NCI-H2081 treated with DMSO at 0.1 percent for 48 hours (cell line): ENCODE measurements at regions not wholly inside any gene's neighbourhood (a gene's known extent, or its start where the extent isn't known, plus 50 kb on each side); places are given as distances from the start of the nearest gene placed in this dataset.

Source experiments
- DNase-seq: peaks from one replicate; lab custom pipeline; 2025; lab: John Stamatoyannopoulos, UW

DNA sequence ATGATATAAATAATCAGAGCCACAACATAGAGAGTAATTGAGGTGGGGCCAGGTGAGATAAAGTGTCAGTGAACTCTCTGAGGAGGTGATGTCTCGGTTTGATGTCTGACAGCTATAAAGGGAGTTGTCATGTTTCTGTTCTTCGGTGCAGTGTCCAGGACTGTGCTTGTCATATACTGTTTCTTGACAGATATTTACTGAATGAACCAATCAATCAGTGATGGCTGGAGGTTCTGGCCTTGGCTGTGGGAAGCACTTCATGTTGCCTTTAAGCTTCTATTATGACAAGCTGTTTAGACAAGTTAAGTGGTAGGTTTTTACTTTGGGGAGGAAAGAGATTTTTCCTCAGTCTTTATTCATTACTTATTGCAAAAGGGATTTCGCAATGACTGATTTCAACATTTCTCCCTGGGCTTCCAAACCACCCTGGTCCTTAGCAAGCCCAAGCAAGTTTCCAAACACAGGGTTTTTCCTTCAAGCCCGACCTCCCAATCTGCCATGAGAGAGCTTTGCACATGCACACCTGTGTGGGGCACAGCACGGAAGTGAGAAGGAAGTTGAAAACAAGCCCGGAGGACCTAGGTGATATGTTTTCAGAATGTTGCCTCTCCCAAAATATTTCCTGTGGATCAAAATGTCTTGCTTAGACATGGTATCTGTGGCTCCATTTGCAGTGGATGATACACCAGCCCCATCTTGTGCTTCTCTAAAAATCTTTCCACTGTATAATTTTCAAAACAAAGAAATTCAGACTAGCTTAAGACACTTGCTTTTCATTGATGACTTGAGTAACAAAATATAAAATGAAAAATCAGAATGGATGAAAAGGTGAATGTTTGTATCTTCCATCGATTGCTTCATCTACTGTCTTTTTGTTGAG is 567.3 kb upstream of the BTBD3 start:
- DNase-seq, result no peak

DNA sequence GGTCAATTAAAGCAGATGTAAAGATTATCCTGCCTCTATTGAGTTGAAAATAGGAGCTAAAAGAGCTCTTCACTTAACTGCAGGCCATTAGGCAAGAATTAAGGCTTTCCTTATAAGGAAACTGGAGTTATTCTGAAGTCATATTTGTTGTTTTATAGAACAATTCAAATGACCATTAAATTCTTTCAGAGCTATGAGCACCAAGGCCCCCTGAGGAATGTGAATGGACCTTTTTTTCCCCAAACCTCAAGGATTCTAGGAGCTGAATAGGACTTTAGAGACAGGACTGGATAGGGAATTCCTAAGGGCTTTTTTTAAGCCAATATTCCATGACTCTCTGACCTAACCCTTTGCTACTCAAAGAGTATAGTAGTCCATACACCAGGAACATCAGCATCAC is 565.7 kb upstream of the BTBD3 start:
- DNase-seq, result no peak

DNA sequence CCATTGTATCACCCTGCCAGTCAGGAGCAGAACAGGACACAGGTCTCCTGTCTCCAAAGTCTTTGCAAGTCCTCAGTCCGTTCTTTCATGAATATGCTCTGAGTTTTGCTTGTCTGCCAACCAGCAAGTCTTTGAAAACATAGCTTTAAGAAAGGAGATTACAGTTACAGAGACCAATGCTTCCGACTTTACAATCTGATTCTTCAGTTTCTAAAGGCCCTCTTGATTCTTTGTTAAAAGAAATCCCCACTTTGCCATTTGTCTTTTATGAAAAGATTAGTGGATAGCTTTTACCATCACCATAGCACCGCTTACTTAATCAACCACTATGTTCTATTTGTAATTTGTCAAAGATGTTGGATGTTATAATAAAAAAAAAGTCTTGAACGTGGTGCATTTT is 562.8 kb upstream of the BTBD3 start:
- no peak for DNase-seq

DNA sequence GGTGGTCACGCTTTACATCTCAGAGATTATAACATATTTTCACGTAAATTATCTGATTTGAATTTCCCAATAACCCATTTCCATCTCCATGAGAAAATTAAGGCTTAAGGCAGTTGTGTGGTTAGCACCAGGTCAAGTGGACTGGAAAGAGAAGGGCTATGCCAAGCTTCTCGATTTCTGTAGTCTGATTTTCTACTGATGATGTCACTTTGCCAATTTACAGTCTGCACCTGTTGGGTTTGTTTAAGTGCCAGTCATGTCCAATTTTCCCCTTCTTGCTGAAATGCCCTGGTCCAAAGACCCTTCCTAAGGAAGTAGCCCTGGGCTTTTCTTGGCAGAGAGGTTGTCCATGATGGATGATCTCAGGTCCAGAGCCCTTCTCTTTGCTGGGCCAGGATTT is 562.3 kb upstream of the BTBD3 start:
- DNase-seq, result no peak

DNA sequence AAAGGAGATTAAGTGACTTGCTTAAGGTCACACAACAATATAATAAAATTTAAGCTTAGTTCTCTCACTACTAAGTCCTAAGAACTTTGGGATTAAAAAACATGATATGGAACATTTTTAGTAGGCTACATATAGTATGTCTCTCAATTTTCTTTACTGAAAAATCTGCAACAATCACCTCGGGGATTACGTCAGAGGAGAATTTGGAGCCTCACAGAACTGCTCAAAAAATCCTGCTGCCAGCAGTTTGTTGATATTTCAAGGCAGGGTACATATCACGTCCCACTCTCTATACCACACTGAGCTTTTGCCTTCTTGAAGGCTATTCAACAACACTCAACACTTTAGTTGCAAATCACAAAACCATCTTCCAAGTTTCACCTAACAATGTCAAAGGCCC is 561.6 kb upstream of the BTBD3 start:
- DNase-seq, result no peak

DNA sequence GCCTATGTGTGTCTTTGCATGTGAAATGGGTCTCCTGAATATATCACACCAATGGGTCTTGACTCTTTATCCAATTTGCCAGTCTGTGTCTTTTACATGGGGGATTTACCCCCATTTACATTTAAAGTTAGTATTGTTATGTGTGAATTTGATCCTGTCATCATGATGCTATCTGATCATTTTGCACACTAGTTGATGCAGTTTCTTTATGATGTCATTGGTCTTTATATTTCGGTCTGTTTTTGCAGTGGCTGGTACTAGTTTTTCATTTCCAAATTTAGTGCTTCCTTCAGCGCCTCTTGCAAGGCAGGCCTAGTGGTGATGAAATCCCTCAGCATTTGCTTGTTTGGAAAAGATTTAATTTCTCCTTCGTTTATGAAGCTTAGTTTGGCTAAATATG is 555.2 kb upstream of the BTBD3 start:
- no peak for DNase-seq

DNA sequence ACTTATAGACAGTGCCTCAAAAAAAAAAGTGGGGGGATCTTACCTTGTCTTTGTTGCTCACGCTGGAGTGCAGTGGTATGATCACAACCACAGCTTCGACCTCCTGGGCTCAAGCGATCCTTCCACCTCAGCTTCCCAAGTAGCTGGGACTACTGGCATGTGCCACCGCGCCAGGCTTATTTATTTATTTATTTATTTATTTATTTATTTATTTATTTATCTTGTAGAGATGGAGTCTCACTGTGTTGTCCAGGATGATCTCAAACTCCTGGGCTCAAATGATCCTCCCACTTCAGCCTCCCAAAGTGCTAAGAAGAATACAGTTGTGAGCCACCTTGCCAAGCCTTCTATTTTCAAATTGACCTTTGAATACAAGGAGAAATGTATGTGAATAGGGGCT is 553.0 kb upstream of the BTBD3 start:
- DNase-seq, result no peak

DNA sequence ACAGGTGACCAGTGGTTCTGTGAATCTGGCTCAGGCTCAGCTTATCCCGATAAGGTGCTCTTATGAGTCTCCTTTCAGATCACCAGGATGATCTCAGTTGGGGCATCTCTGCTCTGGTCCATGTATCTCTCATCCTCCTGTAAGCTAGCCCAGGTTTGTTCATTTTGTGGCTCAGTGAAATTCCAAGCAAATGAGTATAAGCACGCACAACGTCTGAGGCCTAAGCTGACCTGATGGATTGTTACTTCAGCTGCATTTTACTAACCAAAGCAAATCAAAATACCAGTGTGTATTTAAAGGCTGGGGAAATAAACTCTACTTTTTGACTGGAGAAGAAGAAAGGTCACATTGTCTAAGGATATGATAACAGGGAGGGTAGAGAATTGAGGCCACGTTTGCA is 551.0 kb upstream of the BTBD3 start:
- DNase-seq, result no peak

DNA sequence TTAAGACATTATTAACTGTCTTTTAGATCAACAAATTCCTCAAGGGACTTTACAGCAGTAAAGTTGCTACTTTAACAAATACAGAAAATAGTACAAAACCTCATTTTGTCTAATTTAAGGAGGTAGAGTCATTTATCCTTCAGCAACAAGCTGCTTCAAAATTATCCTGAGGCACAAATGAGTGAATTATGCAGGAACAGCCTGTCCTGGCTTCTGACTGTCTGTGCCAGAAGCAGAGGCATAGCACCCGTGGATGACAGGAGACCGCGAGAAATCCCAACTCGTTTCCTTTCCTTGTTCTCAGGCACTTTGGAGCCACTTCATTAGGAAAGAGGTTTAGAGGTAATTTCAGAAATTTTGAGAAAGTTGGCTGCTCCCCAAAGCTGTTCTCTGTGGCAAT is 549.2 kb upstream of the BTBD3 start:
- no peak for DNase-seq

DNA sequence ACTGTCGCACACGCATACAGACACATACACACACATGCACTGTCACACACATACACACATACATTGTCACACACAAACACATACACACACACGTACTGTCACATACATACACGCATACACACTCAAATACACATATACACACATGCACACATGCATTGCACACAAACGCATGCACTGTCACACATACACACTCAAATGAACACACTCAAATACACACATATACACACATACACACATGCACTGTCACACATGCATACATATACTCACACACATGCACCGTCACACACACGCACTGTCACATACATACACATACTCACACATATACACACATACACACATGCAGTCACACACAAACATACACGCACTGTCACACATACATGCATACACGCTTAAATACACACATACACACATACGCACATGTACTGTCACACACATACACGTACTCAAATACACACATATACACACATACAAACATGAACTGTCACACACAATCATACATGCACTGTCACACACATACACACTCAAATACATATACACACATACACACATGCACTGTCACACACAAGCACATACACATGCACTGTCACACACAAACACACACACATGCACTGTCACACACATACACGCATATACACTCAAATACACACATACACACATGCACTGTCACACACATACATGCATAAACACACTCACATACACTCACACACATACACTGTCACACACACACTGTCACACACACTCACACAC is 548.6 kb upstream of the BTBD3 start:
- no peak for DNase-seq

DNA sequence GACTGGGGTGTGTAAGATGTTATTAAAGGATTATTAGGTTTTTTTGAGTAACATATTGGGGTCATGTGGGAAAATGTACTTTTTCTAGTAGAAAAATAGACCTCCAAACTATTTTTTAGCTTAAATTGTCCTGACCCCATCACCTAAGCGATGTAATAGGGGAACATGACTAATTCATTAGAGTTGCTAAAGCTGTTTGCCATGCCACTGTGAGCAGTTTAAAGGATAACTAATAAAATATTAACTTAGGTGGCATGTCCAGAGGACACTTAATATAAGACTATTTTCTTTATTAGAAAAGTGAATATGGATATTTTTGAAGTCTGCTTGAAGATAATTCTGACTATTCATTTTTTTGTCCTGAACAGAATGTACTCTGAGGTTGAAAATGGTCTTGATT is 545.9 kb upstream of the BTBD3 start:
- DNase-seq, result no peak

DNA sequence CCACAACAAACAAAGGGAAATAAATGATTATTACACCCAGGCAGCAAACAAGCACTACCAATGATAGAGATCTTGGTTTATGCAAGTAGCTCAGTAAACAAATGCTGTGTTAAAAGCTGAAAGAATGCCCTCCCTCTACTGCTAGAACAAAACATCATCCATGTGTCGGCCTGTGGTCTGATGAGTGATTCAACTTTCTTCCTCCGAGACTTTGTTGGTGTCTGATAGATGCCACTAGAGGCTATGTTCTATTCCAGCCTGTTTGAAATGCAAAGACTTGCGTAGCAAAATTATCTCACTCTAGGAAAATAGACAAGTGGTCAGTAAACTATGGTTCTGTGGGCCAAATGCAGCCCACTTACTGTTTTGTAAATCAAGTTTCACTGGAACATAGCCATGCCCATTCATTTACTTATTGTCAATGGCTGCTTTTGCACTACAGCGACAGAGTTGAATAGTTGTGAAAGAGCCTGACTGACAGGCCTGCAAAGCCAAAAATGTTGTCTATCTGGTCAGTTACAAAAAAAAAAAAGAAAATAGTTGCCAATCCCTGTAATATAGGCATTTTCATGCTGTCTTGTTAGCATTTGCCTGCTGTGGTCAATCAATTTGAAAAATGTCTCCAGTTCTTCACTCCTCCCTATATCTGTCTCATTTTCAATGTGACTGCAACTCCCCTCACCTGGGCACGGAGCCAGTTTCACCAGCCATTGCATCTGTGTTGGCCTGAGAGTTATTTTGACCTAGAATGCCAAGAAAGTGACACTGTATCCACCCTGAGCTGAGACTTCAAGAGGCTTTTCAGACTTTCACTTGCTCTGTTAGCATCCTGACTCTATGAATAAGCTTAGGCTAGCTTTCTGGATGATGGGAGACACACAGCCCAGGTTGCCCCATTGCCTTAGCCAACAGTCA is 544.6 kb upstream of the BTBD3 start:
- no peak for DNase-seq

DNA sequence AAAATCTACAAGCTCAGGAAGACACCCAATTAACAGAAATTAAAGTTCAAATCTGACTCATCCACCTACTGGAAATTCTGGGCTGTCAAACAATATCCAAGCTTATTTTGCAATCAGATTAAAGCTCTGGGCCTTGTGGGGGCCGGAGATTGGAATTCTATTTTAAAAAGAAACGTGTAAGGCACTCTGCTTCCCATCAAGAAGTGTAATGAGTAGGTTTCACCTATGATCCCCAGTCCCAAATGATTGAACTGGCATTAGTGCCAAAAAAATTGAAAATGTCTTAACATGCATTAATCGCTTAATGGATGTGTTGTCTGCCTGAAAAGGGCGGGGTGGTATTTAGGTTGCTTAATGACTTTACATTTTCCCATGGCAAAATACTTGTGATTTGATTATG is 542.4 kb upstream of the BTBD3 start:
- no peak for DNase-seq

DNA sequence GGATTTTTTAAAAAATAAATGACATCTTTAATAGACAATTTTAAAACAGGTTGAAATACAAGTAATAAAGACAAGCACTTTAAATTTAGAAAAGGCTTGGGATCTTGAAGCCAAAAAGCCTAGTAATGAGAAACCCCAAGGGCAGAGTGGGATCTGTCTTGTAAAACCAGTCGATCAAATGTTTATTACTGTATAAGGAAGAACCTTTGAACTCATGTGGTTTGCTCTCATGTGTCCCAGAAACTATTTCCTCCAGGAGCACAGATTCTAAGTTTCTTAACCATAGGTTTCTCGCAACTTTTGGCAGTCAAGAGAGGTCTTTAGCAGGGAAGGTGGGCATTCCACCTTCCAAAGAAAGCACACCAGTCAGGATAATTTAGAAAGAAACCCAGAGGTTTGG is 541.7 kb upstream of the BTBD3 start:
- DNase-seq, result no peak

DNA sequence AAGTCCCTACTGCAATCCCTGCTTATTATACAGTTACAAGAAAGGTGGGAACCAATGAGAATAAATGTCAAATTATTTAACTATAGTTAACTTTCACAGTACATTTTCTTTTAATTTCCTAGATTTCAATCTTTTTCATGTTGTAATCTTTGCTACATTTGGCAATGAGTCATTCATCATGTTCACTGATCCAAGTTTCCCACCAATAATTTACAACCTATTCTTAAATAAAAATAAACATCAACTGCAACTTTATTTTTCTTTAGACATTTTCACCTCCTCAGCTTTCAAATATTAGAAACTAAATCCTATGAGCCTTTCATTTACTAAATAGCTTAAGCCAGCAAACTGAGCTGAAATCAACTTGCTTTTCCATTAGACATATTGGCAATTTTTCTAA is 541.3 kb upstream of the BTBD3 start:
- DNase-seq, result no peak

DNA sequence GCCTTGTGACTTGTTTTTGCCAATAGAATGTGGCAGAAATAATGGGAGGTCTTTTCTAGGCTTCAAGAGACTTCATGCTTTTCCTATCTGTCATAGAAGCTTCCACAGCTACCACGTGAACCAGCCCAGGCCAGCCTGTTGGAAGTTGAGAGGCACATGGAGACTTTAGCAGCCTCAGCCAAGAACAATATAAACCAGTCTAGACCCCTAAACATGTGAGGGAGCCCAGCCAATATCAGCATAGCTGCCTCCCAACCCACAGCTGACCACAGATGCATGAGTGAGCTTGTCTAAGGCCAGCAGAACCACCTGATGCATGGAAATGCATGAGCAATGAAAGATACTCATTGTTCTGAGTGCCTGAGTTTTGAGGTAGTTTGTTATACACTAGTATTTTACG is 540.7 kb upstream of the BTBD3 start:
- no peak for DNase-seq

DNA sequence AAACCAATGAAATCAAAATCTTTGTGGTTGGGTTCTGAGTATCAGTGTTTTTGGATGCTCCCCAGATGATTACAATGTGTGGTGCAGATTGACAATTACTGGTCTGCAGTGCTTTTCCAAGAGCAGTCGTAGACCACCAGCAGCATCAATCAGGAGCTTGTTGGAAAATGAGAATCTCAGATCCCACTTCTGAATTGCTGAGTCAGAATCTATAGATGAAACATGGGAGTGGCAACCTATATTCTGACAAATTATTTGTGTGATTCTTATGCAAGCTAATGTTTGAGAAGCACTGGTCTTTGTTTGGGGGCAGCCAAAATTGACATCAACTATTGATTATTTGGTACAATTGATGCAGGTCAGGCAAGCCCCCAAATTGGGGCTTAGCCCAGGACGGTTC is 539.9 kb upstream of the BTBD3 start:
- no peak for DNase-seq

DNA sequence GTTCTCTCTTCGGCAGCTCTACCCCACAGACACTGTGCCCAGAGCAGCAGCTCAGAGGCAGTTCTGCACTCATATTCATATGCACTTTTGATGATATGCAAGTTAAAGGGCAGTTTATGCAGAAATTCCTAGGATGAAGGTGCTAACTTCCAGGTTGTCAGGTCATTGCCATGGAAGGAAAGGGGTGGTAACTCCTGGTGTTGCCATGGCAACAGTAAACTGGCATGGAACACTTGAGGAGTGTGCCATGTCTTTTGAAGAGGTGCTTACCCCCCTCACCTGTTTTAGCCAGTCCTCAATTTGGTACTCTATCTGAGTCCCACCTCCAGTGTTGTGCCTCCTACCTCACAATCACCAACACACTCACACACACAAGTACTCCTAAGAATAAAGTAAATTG is 539.4 kb upstream of the BTBD3 start:
- no peak for DNase-seq

DNA sequence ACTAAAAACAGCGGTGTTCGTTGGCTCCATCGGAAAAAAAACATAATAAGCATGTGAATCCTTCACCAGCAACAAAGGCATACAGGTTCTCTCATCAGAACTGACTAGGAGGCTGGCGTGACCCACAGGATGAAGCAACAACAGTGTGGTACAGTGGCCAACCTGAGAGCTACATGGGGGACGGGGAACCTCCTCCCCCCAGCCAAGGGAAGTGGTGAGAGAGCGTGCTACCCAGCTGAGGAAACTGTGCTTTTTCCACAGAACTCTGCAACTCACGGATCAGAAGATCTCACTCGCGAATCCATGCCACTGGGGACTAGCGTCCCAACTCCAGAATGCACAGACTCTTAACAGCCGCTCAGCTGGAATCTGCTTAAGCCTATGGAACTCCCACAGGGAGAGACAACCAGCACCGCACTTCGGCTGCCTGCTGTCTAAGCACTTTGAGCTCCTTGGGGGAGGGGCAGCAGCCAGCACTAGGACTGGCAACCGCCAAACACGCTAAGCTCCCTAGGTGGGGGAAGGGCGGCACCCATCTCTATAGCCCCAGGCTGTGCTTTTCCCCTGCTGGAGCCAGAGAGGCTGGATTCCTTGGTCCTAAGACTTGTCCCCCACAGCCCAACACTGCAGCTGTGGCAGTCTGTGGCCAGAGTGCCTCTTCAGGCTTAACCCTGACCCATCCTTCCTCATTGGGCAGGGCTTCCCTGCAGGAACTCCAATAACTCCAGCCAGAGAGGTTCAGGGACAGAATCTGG is 538.3 kb upstream of the BTBD3 start:
- no peak for DNase-seq

DNA sequence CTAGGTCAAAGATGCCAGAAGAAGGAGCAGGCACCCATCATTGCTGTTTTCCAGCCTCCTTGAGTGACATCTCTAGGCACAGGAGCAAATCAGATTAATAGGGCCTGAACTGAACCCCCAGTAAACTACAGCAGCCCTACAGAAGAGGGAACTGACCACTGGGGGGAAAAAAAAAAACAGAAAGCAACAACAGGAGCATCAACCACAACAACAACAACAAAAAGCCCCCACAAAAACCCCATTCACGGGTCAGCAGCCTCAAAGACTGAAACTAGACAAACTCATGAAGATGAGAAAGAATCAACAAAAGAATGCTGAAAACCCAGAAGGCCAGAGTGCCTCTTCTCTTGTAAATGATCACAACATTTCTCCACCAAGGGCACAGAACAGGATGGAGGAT is 537.4 kb upstream of the BTBD3 start:
- DNase-seq, result no peak

DNA sequence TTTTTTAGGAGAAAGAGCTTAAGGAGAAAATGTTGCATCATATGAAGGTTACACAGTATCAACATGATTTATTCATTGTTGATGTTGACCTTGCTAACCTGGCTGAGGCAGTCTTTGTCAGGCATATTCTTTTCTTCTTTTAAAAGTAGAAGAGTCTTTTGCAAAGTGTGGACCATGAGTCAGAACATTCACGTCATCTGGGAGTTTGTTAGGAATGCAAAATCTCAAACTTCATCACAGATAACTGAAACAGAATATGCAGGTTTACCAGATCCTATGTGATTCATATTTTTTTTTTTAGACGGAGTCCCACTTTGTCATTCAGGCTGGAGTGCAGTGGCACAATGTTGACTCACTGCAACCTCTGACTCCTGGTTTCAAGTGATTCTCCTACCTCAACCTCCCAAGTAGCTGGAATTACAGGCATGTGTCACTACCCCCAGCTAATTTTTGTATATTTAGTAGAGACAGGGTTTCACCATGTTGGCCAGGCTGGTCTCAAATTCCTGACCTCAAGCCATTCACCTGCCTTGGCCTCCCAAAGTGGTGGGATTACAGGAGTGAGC is 530.4 kb upstream of the BTBD3 start:
- DNase-seq, result no peak

DNA sequence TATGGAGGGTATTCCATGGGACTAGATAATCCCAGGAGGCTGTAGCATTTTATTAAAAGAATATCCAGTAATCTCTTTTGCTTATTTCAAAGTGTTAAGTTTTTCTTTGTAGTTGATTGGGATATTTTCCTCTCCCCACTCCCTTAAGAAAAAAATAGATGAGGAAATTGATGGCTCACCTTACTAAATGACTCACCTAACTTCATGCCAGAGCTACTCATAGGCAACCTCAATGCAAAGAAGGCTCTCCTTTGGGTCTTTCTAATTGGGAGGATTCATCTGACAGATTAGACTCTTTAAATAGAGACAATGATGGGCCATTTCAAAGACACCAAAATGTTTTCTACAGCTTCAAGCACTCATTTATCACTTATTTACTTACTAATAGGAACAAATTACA is 528.5 kb upstream of the BTBD3 start:
- DNase-seq, result no peak
